HCT116 (cell line): ENCODE measurements at regions not wholly inside any gene's neighbourhood (a gene's known extent, or its start where the extent isn't known, plus 50 kb on each side); places are given as distances from the start of the nearest gene placed in this dataset.

Experiments used
- ATAC-seq: fragments of 200-7000 bp; cut with Tn5 transposase; 2 replicates; pipeline ENCODE4 v1.9.1; 2020; ENCODE audit warnings: mild to moderate bottlenecking, moderate library complexity
- BruUV-seq: library from RNA; stranded (reverse); fragments of 400-500 nt; replicated peaks from 2 replicates; lab custom pipeline; 2021; lab: Mats Ljungman, UMichigan
- CTCF ChIA-PET: fragments of 300-600 bp; sonication (Branson Sonifier 250); formaldehyde crosslinking; loops from one replicate; lab custom pipeline; 2021; ENCODE audit warnings: antibody characterized with exemption; lab: Charles Lee
- POLR2A ChIA-PET: fragments of 300-600, 350-600 bp; sonication (Branson Sonifier 250); formaldehyde crosslinking; loops from one replicate; lab custom pipeline; 2021; ENCODE audit warnings: antibody characterized with exemption; lab: Charles Lee
- RAD21 ChIA-PET, 2 experiments: fragments of 300-600 bp; sonication (Branson Sonifier 250); formaldehyde crosslinking; loops; one replicate each; lab custom pipeline; 2023; ENCODE audit warnings: low total read pairs in 2 of 2; ENCODE audit not compliant: uncharacterized antibody in 2 of 2, unreplicated experiment in 2 of 2, low non-redundant PET in 1 of 2; lab: Charles Lee
- DNase-seq: peaks from one replicate; pipeline ENCODE4 v3.0.0-alpha.2; 2010; ENCODE audit warnings: low read depth, low spot score
- H2AFZ ChIP-seq: fragments of 200-600 bp; shearing (Covaris generic), sonication (generic); 2 replicates; pipeline ENCODE4 v1.6.1; 2017; ENCODE audit warnings: low read depth, mixed run types, mixed read lengths, antibody characterized with exemption, low read length; ENCODE audit not compliant: poor library complexity, severe bottlenecking
- H3K27ac ChIP-seq: 2 replicates; pipeline ENCODE4 v1.5.1; 2012; ENCODE audit warnings: low read depth, low read length
- H3K27me3 ChIP-seq: fragments of 200-600 bp; sonication (generic); 2 replicates; pipeline ENCODE4 v1.6.1; 2016; ENCODE audit warnings: mixed run types, low read length, mixed read lengths; ENCODE audit not compliant: insufficient read depth
- H3K36me3 ChIP-seq, 2 experiments: fragments of 200-500 bp in 1 of 2; fragments of 200-600 bp in 1 of 2; sonication (Bioruptor generic) in 1 of 2; sonication (generic) in 1 of 2; 2 replicates each; pipeline versions ENCODE4 v1.5.1 to v1.6.1; 2014 to 2016; ENCODE audit warnings: low read length in 2 of 2, inconsistent platforms in 1 of 2, mixed read lengths in 1 of 2, mixed run types in 1 of 2; ENCODE audit not compliant: insufficient read depth in 2 of 2, control insufficient read depth in 1 of 2
- H3K4me1 ChIP-seq, 2 experiments: fragments of 200-600 bp in 1 of 2; sonication (generic) in 1 of 2; 2 replicates each; pipeline versions ENCODE4 v1.5.1 to v1.6.1; 2012 to 2017; ENCODE audit warnings: low read length in 2 of 2, inconsistent platforms in 1 of 2, mild to moderate bottlenecking in 1 of 2, mixed read lengths in 1 of 2, mixed run types in 1 of 2, moderate library complexity in 1 of 2; ENCODE audit not compliant: insufficient read depth in 2 of 2, control insufficient read depth in 1 of 2
- H3K4me2 ChIP-seq: fragments of 200-600 bp; sonication (generic); 2 replicates; pipeline ENCODE4 v1.6.1; 2017; ENCODE audit warnings: mixed run types, low read length, mixed read lengths
- H3K4me3 ChIP-seq, 2 experiments: fragments of 200-600 bp in 1 of 2; sonication (generic) in 1 of 2; replicated peaks in 1 of 2; 2 replicates each; pipeline ENCODE4 v1.5.1; 2011 to 2016; ENCODE audit warnings: low read length in 2 of 2, control low read depth in 1 of 2, low read depth in 1 of 2, mild to moderate bottlenecking in 1 of 2, mixed read lengths in 1 of 2, mixed run types in 1 of 2
- H3K79me2 ChIP-seq: fragments of 200-600 bp; sonication (generic); 2 replicates; pipeline ENCODE4 v1.6.1; 2017; ENCODE audit warnings: mild to moderate bottlenecking, mixed run types, low read length, moderate library complexity, mixed read lengths; ENCODE audit not compliant: insufficient read depth
- H3K9ac ChIP-seq: fragments of 200-600 bp; sonication (generic); 2 replicates; pipeline ENCODE4 v1.6.1; 2016; ENCODE audit warnings: low read length, mixed read lengths
- H3K9me2 ChIP-seq: fragments of 200-600 bp; sonication (generic), shearing (Covaris generic); 2 replicates; pipeline ENCODE4 v1.6.1; 2017; ENCODE audit warnings: mixed run types, mild to moderate bottlenecking, moderate library complexity; ENCODE audit not compliant: insufficient read depth
- H3K9me3 ChIP-seq, 2 experiments: fragments of 200-500 bp in 1 of 2; fragments of 200-600 bp in 1 of 2; sonication (Bioruptor generic) in 1 of 2; sonication (generic) in 1 of 2; 2 replicates each; pipeline ENCODE4 v1.6.1; 2014 to 2017; ENCODE audit warnings: low read length in 2 of 2, mixed read lengths in 2 of 2, inconsistent platforms in 1 of 2, low read depth in 1 of 2, mild to moderate bottlenecking in 1 of 2, mixed run types in 1 of 2, moderate library complexity in 1 of 2; ENCODE audit not compliant: control insufficient read depth in 1 of 2, insufficient read depth in 1 of 2
- H4K20me1 ChIP-seq: fragments of 200-600 bp; sonication (generic), shearing (Covaris generic); 2 replicates; pipeline ENCODE4 v1.6.1; 2017; ENCODE audit warnings: mixed run types, mild to moderate bottlenecking, moderate library complexity; ENCODE audit not compliant: insufficient read depth
- CBX3 ChIP-seq: IDR thresholded peaks from 2 replicates; pipeline ENCODE4 v1.6.1; 2012; ENCODE audit warnings: low read depth
- CEBPB ChIP-seq: IDR thresholded peaks from 2 replicates; pipeline ENCODE4 v1.6.1; 2012; ENCODE audit warnings: low read depth
- EZH2 ChIP-seq: fragments of 200-600 bp; sonication (generic); IDR thresholded peaks from 2 replicates; pipeline ENCODE4 v1.6.1; 2017; ENCODE audit warnings: antibody characterized with exemption, mixed run types
- EZH2phosphoT487 ChIP-seq: fragments of 200-600 bp; IDR thresholded peaks from 2 replicates; pipeline ENCODE4 v1.6.1; 2018; ENCODE audit warnings: antibody characterized with exemption, borderline replicate concordance
- POLR2AphosphoS5 ChIP-seq: IDR thresholded peaks from 2 replicates; pipeline ENCODE4 v1.6.1; 2011; ENCODE audit warnings: mild to moderate bottlenecking, low read depth, low read length, moderate library complexity
- REST ChIP-seq: IDR thresholded peaks from 2 replicates; pipeline ENCODE4 v1.6.1; 2012; ENCODE audit warnings: low read depth
- SIN3A ChIP-seq: IDR thresholded peaks from 2 replicates; pipeline ENCODE4 v1.6.1; 2012; ENCODE audit warnings: low read depth
- YY1 ChIP-seq: IDR thresholded peaks from 2 replicates; pipeline ENCODE4 v1.6.1; 2011; ENCODE audit warnings: low read length, low read depth, moderate library complexity, mild to moderate bottlenecking; ENCODE audit not compliant: insufficient replicate concordance; ENCODE audit errors: extremely low read depth
- ZBTB33 ChIP-seq: IDR thresholded peaks from 2 replicates; pipeline ENCODE4 v1.6.1; 2011; ENCODE audit warnings: mild to moderate bottlenecking, low read length, moderate library complexity; ENCODE audit not compliant: insufficient replicate concordance; ENCODE audit errors: extremely low read depth
- ZFX ChIP-seq: fragments of 450-650 bp; IDR thresholded peaks from 2 replicates; pipeline ENCODE4 v1.6.1; 2017
- ZNF274 ChIP-seq: fragments of 200-500 bp; sonication (Bioruptor generic); IDR thresholded peaks from 2 replicates; pipeline ENCODE4 v1.6.1; 2014; ENCODE audit warnings: mild to moderate bottlenecking, low read depth, low read length, inconsistent platforms
- intact Hi-C: fragments of 100-400 bp; cut with micrococcal nuclease; formaldehyde crosslinking; loops from 2 replicates; pipeline ENCODE4 v1.10.0; 2022

- H3K27ac ChIP-seq: no peak overlapping the region
- no peaks in the 10 kb centered on the region for H3K9me3 ChIP-seq
- H3K79me2 ChIP-seq: no peaks in the 10 kb centered on the region
- no peaks in the 10 kb centered on the region for H4K20me1 ChIP-seq
- H3K36me3 ChIP-seq: no peaks in the 10 kb centered on the region
- RAD21 ChIA-PET: no interaction called here
- BruUV-seq: no TSS peak
- no peaks in the 10 kb centered on the region for H3K4me1 ChIP-seq
- POLR2A ChIA-PET: no interaction called here
- H3K4me3 ChIP-seq: no peak overlapping the region
- H2AFZ ChIP-seq: no peak overlapping the region
- intact Hi-C loops: no loop called here
- H3K9me2 ChIP-seq: no peaks in the 10 kb centered on the region
- TF ChIP-seq YY1 (no peak), SIN3A (no peak), REST (no peak), POLR2AphosphoS5 (no peak), EZH2 (no peak), ZBTB33 (no peak), CBX3 (no peak), ZNF274 (no peak), EZH2phosphoT487 (no peak), ZFX (no peak), CEBPB (no peak)
- TF ChIP-seq, all 23 proteins: peak for 0
- no peak overlapping the region for H3K4me2 ChIP-seq
- CTCF ChIA-PET: no interaction called here
- H3K27me3 ChIP-seq: no peaks in the 10 kb centered on the region
- DNase-seq (no peak), ATAC-seq (no peak)
- H3K9ac ChIP-seq: no peak overlapping the region
Measured at GRCh38 chr7:124515106-124515830, 250.3 kb downstream of the GPR37 start.
